ENCODE measurements at regions not wholly inside any gene's neighbourhood (a gene's known extent, or its start where the extent isn't known, plus 50 kb on each side); places are given as distances from the start of the nearest gene placed in this dataset.

DNA sequence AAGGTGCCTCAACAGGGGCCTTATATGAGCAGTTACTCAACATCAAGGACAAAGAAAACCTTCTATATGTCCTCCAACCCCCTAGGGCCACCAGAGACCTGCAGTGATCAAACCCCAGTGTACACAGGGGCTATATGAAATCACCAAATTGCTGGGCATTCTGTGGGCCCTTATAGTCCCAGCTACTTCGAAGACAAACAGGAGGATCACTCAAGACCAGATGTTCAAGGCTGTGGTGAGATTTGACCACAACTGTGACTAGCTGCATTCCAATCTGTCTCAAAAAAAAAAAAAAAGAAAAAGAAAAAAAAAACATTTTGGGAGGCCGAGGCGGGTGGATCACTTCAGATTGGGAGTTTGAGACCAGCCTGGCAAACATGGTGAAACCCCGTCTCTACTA, 51.0 kb upstream of the PRB2 start:
- Mint-ChIP-seq H3K27ac (no peak overlapping the region), H3K27me3 (ENCODE audit: low read depth) (peaks cover 13% of the 10 kb centered on the region), H3K4me3 (no peak overlapping the region), H3K36me3 (no peaks in the 10 kb centered on the region), H3K4me1 (no peaks in the 10 kb centered on the region), H3K9me3 (no peaks in the 10 kb centered on the region)
- DNase-seq (ENCODE audit: low spot score in 2 of 2, unreplicated experiment in 2 of 2) = no peak
- TF ChIP-seq, protein P1, sequence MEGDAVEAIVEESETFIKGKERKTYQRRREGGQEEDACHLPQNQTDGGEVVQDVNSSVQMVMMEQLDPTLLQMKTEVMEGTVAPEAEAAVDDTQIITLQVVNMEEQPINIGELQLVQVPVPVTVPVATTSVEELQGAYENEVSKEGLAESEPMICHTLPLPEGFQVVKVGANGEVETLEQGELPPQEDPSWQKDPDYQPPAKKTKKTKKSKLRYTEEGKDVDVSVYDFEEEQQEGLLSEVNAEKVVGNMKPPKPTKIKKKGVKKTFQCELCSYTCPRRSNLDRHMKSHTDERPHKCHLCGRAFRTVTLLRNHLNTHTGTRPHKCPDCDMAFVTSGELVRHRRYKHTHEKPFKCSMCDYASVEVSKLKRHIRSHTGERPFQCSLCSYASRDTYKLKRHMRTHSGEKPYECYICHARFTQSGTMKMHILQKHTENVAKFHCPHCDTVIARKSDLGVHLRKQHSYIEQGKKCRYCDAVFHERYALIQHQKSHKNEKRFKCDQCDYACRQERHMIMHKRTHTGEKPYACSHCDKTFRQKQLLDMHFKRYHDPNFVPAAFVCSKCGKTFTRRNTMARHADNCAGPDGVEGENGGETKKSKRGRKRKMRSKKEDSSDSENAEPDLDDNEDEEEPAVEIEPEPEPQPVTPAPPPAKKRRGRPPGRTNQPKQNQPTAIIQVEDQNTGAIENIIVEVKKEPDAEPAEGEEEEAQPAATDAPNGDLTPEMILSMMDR (IDR thresholded peaks at IDR 0.05; ENCODE audit: unreplicated experiment) = no peak

GRCh38 chr12:11457996-11458645, 62.8 kb upstream of the PRB2 start:
- Mint-ChIP-seq H3K9me3 (peaks cover 6% of the 10 kb centered on the region), H3K4me3 (no peak overlapping the region), H3K36me3 (no peaks in the 10 kb centered on the region), H3K4me1 (no peaks in the 10 kb centered on the region), H3K27ac (no peak overlapping the region), H3K27me3 (ENCODE audit: low read depth) (peaks cover 2% of the 10 kb centered on the region)
- TF ChIP-seq, protein P1 (IDR thresholded peaks at IDR 0.05; ENCODE audit: unreplicated experiment) = no peak
- no peak for DNase-seq (ENCODE audit: low spot score in 2 of 2, unreplicated experiment in 2 of 2)

GRCh38 chr12:11460343-11461023, 65.1 kb upstream of the PRB2 start:
- TF ChIP-seq, protein P1 (IDR thresholded peaks at IDR 0.05; ENCODE audit: unreplicated experiment) = no peak
- Mint-ChIP-seq H3K4me1 (no peaks in the 10 kb centered on the region), H3K9me3 (peaks cover 6% of the 10 kb centered on the region), H3K4me3 (no peak overlapping the region), H3K27ac (no peak overlapping the region), H3K36me3 (no peaks in the 10 kb centered on the region), H3K27me3 (ENCODE audit: low read depth) (no peaks in the 10 kb centered on the region)
- DNase-seq (ENCODE audit: low spot score in 2 of 2, unreplicated experiment in 2 of 2) = no peak

GRCh38 chr12:11461433-11461832, 66.1 kb upstream of the PRB2 start:
- H3K27me3 Mint-ChIP-seq (ENCODE audit: low read depth) = peaks cover 2% of the 10 kb centered on the region
- no peaks in the 10 kb centered on the region for H3K4me1 Mint-ChIP-seq
- peaks cover 6% of the 10 kb centered on the region for H3K9me3 Mint-ChIP-seq
- H3K27ac Mint-ChIP-seq = no peak overlapping the region
- H3K36me3 Mint-ChIP-seq = no peaks in the 10 kb centered on the region
- no peak overlapping the region for H3K4me3 Mint-ChIP-seq
- TF ChIP-seq, protein P1 (IDR thresholded peaks at IDR 0.05; ENCODE audit: unreplicated experiment) = no peak
- DNase-seq (ENCODE audit: low spot score in 2 of 2, unreplicated experiment in 2 of 2) = no peak

GRCh38 chr12:11477110-11477509, 81.7 kb upstream of the PRB2 start:
- Mint-ChIP-seq H3K9me3 (peaks cover 10% of the 10 kb centered on the region), H3K27ac (no peak overlapping the region), H3K4me3 (no peak overlapping the region), H3K27me3 (ENCODE audit: low read depth) (peaks cover 4% of the 10 kb centered on the region), H3K36me3 (no peaks in the 10 kb centered on the region), H3K4me1 (no peaks in the 10 kb centered on the region)
- TF ChIP-seq, protein P1 (IDR thresholded peaks at IDR 0.05; ENCODE audit: unreplicated experiment) = no peak
- no peak for DNase-seq (ENCODE audit: low spot score in 2 of 2, unreplicated experiment in 2 of 2)

Measured in mesothelial cell of epicardium (in vitro differentiated cells).